Breast epithelium (tissue), 4 donors: ENCODE measurements at regions not wholly inside any gene's neighbourhood (a gene's known extent, or its start where the extent isn't known, plus 50 kb on each side); places are given as distances from the start of the nearest gene placed in this dataset.

Experiments
- DNase-seq, 2 donors: peaks; one replicate each; pipeline ENCODE4 v3.0.0-alpha.2; 2019; ENCODE audit warnings: low spot score in 2 of 2
- H3K27ac ChIP-seq, 2 donors: fragments of 200-600 bp; sonication (generic) in 1 of 2; one replicate each; pipeline ENCODE4 v1.5.1; 2016 to 2019; ENCODE audit warnings: mild to moderate bottlenecking in 1 of 2
- H3K27me3 ChIP-seq, 2 donors: fragments of 200-600 bp; sonication (generic) in 1 of 2; one replicate each; pipeline versions ENCODE4 v1.5.1 to v1.6.0; 2017 to 2019; ENCODE audit warnings: control low read depth in 1 of 2, mild to moderate bottlenecking in 1 of 2
- H3K36me3 ChIP-seq: fragments of 200-600 bp; one replicate; pipeline ENCODE4 v1.5.1; 2019
- H3K4me1 ChIP-seq, 2 donors: fragments of 200-600 bp; sonication (generic); one replicate each; pipeline ENCODE4 v1.5.1; 2016 to 2019; ENCODE audit warnings: control low read depth in 1 of 2
- H3K4me3 ChIP-seq, 3 donors: fragments of 200-600 bp; sonication (generic); 1 replicate in 2 of 3; 2 replicates in 1 of 3; pipeline ENCODE4 v1.5.1; 2016 to 2019; ENCODE audit warnings: mild to moderate bottlenecking in 3 of 3, moderate library complexity in 2 of 3
- H3K9me3 ChIP-seq, 2 donors: fragments of 200-600 bp; sonication (generic) in 1 of 2; one replicate each; pipeline ENCODE4 v1.5.1; 2016 to 2019; ENCODE audit warnings: control low read depth in 1 of 2
- POLR2A ChIP-seq: fragments of 450-650 bp; IDR thresholded peaks from one replicate; pipeline ENCODE4 v1.6.1; 2016; ENCODE audit warnings: antibody characterized with exemption, mild to moderate bottlenecking, moderate library complexity
- POLR2AphosphoS5 ChIP-seq, 3 donors: sonication (generic); formaldehyde crosslinking; IDR thresholded peaks; one replicate each; pipeline ENCODE4 v1.6.1; 2017; ENCODE audit warnings: antibody characterized with exemption in 3 of 3
- intact Hi-C: fragments of 100-400 bp; cut with DNase I; formaldehyde crosslinking; loops from one replicate; pipeline ENCODE4 v1.15.1; 2023; ENCODE audit warnings: low total_unique reads
- TF ChIP-seq, protein P1 (sequence below), 3 donors: fragments of 450-650 bp; IDR thresholded peaks; one replicate each; pipeline ENCODE4 v1.5.1; 2016 to 2017; ENCODE audit warnings: antibody characterized with exemption in 3 of 3, mild to moderate bottlenecking in 3 of 3, moderate library complexity in 3 of 3

DNA sequence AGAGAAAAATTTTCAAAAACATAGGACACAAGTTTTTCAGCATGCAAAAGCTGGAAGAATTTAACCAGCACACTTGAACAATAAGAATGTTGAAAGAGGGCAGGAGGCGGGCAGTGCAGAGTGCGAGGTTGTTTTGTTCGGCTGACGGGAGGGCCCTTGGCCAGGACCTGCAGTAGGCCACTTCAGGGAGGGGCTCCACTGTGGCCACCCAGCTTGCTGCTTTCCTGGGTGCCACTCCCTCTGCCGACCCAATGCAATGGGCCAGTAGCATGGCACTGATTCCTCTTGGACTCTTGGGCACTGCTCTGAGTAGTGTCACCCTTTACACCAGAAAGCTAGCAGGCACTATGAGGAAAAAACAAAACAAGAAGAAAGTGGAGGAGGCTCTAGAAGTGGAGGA lies 92.9 kb downstream of the SNRPE start:
- TF ChIP-seq, protein P1, sequence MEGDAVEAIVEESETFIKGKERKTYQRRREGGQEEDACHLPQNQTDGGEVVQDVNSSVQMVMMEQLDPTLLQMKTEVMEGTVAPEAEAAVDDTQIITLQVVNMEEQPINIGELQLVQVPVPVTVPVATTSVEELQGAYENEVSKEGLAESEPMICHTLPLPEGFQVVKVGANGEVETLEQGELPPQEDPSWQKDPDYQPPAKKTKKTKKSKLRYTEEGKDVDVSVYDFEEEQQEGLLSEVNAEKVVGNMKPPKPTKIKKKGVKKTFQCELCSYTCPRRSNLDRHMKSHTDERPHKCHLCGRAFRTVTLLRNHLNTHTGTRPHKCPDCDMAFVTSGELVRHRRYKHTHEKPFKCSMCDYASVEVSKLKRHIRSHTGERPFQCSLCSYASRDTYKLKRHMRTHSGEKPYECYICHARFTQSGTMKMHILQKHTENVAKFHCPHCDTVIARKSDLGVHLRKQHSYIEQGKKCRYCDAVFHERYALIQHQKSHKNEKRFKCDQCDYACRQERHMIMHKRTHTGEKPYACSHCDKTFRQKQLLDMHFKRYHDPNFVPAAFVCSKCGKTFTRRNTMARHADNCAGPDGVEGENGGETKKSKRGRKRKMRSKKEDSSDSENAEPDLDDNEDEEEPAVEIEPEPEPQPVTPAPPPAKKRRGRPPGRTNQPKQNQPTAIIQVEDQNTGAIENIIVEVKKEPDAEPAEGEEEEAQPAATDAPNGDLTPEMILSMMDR (IDR thresholded peaks at IDR 0.05): no peak
- TF ChIP-seq POLR2AphosphoS5 (IDR thresholded peaks at IDR 0.05): no peak
- TF ChIP-seq POLR2A: no peak
- Histone ChIP-seq H3K4me1 (no peaks in the 10 kb centered on the region), H3K36me3 (no peaks in the 10 kb centered on the region), H3K9me3 (peaks cover 11 to 22% of the 10 kb centered on the region in 2 donors), H3K27ac (no peak overlapping the region), H3K27me3 (no peaks in the 10 kb centered on the region), H3K4me3 (no peak overlapping the region)
- intact Hi-C loops: no loop called here
- no peak for DNase-seq

DNA sequence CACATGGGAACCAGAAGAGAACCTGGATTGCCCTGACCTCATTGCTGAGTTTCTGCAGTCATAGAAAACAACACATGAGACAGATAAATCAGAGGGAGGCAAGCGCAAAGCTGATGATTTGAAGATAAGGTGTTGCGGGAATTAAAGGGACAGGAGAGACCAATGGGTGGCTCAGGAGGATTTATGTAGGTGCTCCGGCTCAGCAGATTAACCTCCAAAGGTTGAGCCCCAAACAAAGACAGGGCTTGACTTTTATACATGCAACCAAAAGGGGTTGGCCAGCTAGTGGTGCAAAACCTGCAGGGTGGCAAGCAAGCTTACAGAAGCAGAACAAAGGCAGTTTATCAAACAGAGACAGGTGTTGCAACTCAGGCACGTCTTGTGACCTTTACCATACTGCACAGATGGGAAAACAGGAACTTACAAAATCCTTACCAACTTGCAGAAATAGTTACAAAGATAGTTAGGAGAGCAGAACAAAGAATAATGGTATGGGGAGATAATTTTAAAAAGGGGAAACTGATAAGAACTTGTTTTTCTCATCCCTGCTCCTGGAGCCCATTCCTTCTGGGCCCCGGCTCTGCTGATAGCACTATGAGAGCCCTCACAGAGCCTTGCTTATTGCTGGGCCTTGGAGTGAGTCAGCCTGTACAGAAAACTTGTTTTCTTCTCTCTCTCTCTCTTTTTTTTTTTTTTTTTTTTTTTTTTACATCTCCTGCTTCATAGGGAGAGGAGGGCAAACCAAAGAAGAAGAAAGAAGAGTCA lies 93.6 kb downstream of the SNRPE start:
- DNase-seq: no peak
- Histone ChIP-seq H3K4me3 (no peak overlapping the region), H3K4me1 (no peaks in the 10 kb centered on the region), H3K36me3 (no peaks in the 10 kb centered on the region), H3K27ac (no peak overlapping the region), H3K9me3 (peaks cover 11 to 22% of the 10 kb centered on the region in 2 donors), H3K27me3 (no peaks in the 10 kb centered on the region)
- intact Hi-C loops: no loop called here
- TF ChIP-seq POLR2AphosphoS5 (IDR thresholded peaks at IDR 0.05) (no peak), POLR2A (no peak)
- TF ChIP-seq, protein P1 (IDR thresholded peaks at IDR 0.05): no peak

DNA sequence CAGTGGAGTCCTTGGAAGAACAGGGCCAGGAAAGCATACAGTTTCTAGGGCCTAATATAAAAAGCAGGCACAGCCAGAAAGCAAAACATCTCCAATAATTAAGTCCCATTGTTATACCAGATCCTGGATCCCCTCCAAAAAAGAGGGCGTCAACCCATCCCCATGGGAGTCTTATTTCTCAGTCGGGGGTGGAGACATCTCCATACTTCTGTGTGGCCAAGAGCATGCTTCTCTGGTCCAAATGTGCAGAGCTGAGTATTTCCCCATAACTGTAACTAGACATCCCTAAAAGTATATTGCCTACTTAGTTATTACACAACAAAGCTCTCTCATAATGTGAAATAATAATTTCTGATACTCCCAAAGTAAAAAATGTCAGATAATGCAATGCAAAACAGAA lies 104.2 kb upstream of the SOX13 start:
- DNase-seq: no peak
- TF ChIP-seq POLR2A (no peak), POLR2AphosphoS5 (IDR thresholded peaks at IDR 0.05) (no peak)
- TF ChIP-seq, protein P1 (IDR thresholded peaks at IDR 0.05): no peak
- H3K9me3 ChIP-seq: peaks cover 7 to 19% of the 10 kb centered on the region in 2 donors
- H3K36me3 ChIP-seq: no peaks in the 10 kb centered on the region
- no peaks in the 10 kb centered on the region for H3K27me3 ChIP-seq
- no peaks in the 10 kb centered on the region for H3K4me1 ChIP-seq
- intact Hi-C loops: no loop called here
- no peak overlapping the region for H3K27ac ChIP-seq
- no peak overlapping the region for H3K4me3 ChIP-seq

DNA sequence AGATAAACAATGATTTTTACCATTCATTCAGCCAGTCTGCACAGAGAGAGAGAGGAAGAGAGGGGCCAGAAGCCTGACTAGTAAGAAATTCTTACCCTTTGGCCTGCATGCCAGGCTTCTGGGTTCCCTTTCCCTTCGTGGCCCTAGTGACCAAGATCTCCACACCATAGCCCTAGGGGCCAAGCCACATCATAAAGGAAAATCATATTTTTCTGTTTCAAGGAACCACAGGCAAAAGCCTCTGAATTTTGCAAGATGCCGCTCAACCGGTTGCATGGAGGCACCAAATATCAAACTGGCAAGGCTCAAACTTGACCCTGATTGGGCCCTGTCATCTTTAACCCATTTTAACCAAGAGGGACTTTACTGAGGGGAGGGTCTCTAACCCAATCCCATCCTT lies 103.1 kb upstream of the SOX13 start:
- no peaks in the 10 kb centered on the region for H3K27me3 ChIP-seq
- peaks cover 7 to 19% of the 10 kb centered on the region in 2 donors for H3K9me3 ChIP-seq
- TF ChIP-seq POLR2AphosphoS5 (IDR thresholded peaks at IDR 0.05) (no peak), POLR2A (no peak)
- TF ChIP-seq, protein P1 (IDR thresholded peaks at IDR 0.05): no peak
- H3K36me3 ChIP-seq: no peaks in the 10 kb centered on the region
- H3K4me3 ChIP-seq: no peak overlapping the region
- DNase-seq: no peak
- intact Hi-C loops: no loop called here
- no peak overlapping the region for H3K27ac ChIP-seq
- H3K4me1 ChIP-seq: no peaks in the 10 kb centered on the region

DNA sequence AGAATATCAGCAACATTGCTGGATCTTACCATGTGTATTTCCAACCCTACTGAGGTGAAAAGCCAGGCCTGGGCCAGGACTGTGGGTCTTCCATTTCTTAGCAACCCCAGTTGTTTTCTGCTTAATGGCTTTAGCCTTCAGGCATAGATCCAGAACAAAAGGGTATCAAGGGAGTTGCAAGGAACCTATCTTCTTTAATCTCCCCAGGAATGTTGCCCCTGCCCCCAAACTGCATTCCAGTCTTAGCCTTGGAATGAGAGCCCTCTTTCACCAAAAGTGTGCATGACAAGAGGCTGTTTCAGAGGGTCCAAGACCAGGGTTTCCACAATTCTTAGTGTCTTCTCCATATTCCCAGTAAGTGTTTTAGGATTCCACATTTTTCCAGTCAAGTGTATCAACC lies 87.9 kb upstream of the SOX13 start:
- H3K4me3 ChIP-seq: no peak overlapping the region
- H3K9me3 ChIP-seq: no peaks in the 10 kb centered on the region
- TF ChIP-seq POLR2AphosphoS5 (IDR thresholded peaks at IDR 0.05) (no peak), POLR2A (no peak)
- TF ChIP-seq, protein P1 (IDR thresholded peaks at IDR 0.05): no peak
- H3K27ac ChIP-seq: no peak overlapping the region
- no peaks in the 10 kb centered on the region for H3K36me3 ChIP-seq
- no peaks in the 10 kb centered on the region for H3K4me1 ChIP-seq
- no peak for DNase-seq
- intact Hi-C loops: no loop called here
- no peaks in the 10 kb centered on the region for H3K27me3 ChIP-seq
